ENCODE measurements at regions not wholly inside any gene's neighbourhood (a gene's known extent, or its start where the extent isn't known, plus 50 kb on each side); places are given as distances from the start of the nearest gene placed in this dataset.
"Not testable (repeated sequence)": the region's sequence is repeated elsewhere in the genome, so short reads cannot be mapped to it uniquely, and the experiment has no call there.

- not testable (repeated sequence) for DNase-seq (ENCODE audit: low read depth)
Observed at GRCh38 chr18:78283425-78283824, 696.2 kb upstream of the SALL3 start.

GRCh38 chr18:78292618-78293380 is 686.8 kb upstream of the SALL3 start:
- DNase-seq (ENCODE audit: low read depth), result no peak

GRCh38 chr18:78293540-78293939 is 686.1 kb upstream of the SALL3 start:
- no peak for DNase-seq (ENCODE audit: low read depth)

GRCh38 chr18:78293940-78294541 is 685.6 kb upstream of the SALL3 start:
- DNase-seq (ENCODE audit: low read depth), result no peak

- no peak for DNase-seq (ENCODE audit: low read depth)
Observed at GRCh38 chr18:78295262-78295661, 684.4 kb upstream of the SALL3 start.

GRCh38 chr18:78296166-78296565 is 683.5 kb upstream of the SALL3 start:
- DNase-seq (ENCODE audit: low read depth), result no peak

- no peak for DNase-seq (ENCODE audit: low read depth)
Observed at GRCh38 chr18:78297048-78297447, 682.6 kb upstream of the SALL3 start.

- DNase-seq (ENCODE audit: low read depth), result no peak
Observed at GRCh38 chr18:78303519-78304191, 676.0 kb upstream of the SALL3 start.

GRCh38 chr18:78304192-78305164 is 675.1 kb upstream of the SALL3 start:
- no peak for DNase-seq (ENCODE audit: low read depth)

GRCh38 chr18:78305789-78306188 is 673.8 kb upstream of the SALL3 start:
- no peak for DNase-seq (ENCODE audit: low read depth)

GRCh38 chr18:78309307-78309706 is 670.3 kb upstream of the SALL3 start:
- DNase-seq (ENCODE audit: low read depth), result no peak

GRCh38 chr18:78309924-78310323 is 669.7 kb upstream of the SALL3 start:
- no peak for DNase-seq (ENCODE audit: low read depth)

- no peak for DNase-seq (ENCODE audit: low read depth)
Observed at GRCh38 chr18:78319264-78319663, 660.4 kb upstream of the SALL3 start.

GRCh38 chr18:78319961-78320360 is 659.7 kb upstream of the SALL3 start:
- no peak for DNase-seq (ENCODE audit: low read depth)

GRCh38 chr18:78321402-78321801 is 658.2 kb upstream of the SALL3 start:
- no peak for DNase-seq (ENCODE audit: low read depth)

GRCh38 chr18:78323453-78324197 is 656.0 kb upstream of the SALL3 start:
- DNase-seq (ENCODE audit: low read depth), result no peak

GRCh38 chr18:78327643-78328042 is 652.0 kb upstream of the SALL3 start:
- no peak for DNase-seq (ENCODE audit: low read depth)

- DNase-seq (ENCODE audit: low read depth), result no peak
Observed at GRCh38 chr18:78330766-78331165, 648.9 kb upstream of the SALL3 start.

GRCh38 chr18:78352910-78353309 is 626.7 kb upstream of the SALL3 start:
- DNase-seq (ENCODE audit: low read depth), result no peak

- no peak for DNase-seq (ENCODE audit: low read depth)
Observed at GRCh38 chr18:78362198-78362597, 617.4 kb upstream of the SALL3 start.
